Mesendoderm (in vitro differentiated cells): ENCODE measurements at regions not wholly inside any gene's neighbourhood (a gene's known extent, or its start where the extent isn't known, plus 50 kb on each side); places are given as distances from the start of the nearest gene placed in this dataset.
"Not testable (repeated sequence)": the region's sequence is repeated elsewhere in the genome, so short reads cannot be mapped to it uniquely, and the experiment has no call there.

Experiments used
- DNase-seq: peaks from one replicate; pipeline ENCODE4 v3.0.0; 2013
- H2AK5ac ChIP-seq: 2 replicates; pipeline ENCODE4 v1.6.1; 2013; ENCODE audit warnings: low read length, inconsistent platforms
- H2BK120ac ChIP-seq: 2 replicates; pipeline ENCODE4 v1.6.1; 2013; ENCODE audit warnings: low read depth, mild to moderate bottlenecking, low read length, moderate library complexity, mixed read lengths
- H2BK15ac ChIP-seq: replicated peaks from 2 replicates; pipeline ENCODE4 v1.6.1; 2013; ENCODE audit warnings: low read depth, mild to moderate bottlenecking, moderate library complexity
- H2BK5ac ChIP-seq: 2 replicates; pipeline ENCODE4 v1.6.1; 2013; ENCODE audit warnings: low read length, inconsistent platforms
- H3K18ac ChIP-seq: 2 replicates; pipeline ENCODE4 v1.6.1; 2013; ENCODE audit warnings: mild to moderate bottlenecking, low read length, mixed read lengths
- H3K23ac ChIP-seq: one replicate; pipeline ENCODE4 v1.6.1; 2013; ENCODE audit warnings: low read length
- H3K27ac ChIP-seq: 2 replicates; pipeline ENCODE4 v1.5.1; 2013; ENCODE audit warnings: low read depth, mild to moderate bottlenecking, inconsistent platforms, low read length, moderate library complexity
- H3K27me3 ChIP-seq: 2 replicates; pipeline ENCODE4 v1.6.1; 2013; ENCODE audit warnings: low read length, control low read depth, mild to moderate bottlenecking, inconsistent platforms; ENCODE audit not compliant: insufficient read depth, poor library complexity
- H3K36me3 ChIP-seq: 2 replicates; pipeline ENCODE4 v1.6.1; 2013; ENCODE audit warnings: low read length, inconsistent platforms; ENCODE audit not compliant: control insufficient read depth, insufficient read depth
- H3K4ac ChIP-seq: one replicate; pipeline ENCODE4 v1.6.1; 2013; ENCODE audit warnings: low read depth, mild to moderate bottlenecking, low read length, moderate library complexity
- H3K4me1 ChIP-seq: 2 replicates; pipeline ENCODE4 v1.6.1; 2013; ENCODE audit warnings: low read depth, low read length, inconsistent platforms; ENCODE audit not compliant: control insufficient read depth
- H3K4me2 ChIP-seq: 2 replicates; pipeline ENCODE4 v1.6.1; 2013; ENCODE audit warnings: low read length
- H3K4me3 ChIP-seq: 2 replicates; pipeline ENCODE4 v1.5.1; 2013; ENCODE audit warnings: mild to moderate bottlenecking, low read length
- H3K56ac ChIP-seq: one replicate; pipeline ENCODE4 v1.6.1; 2013; ENCODE audit warnings: low read length
- H3K79me1 ChIP-seq: 2 replicates; pipeline ENCODE4 v1.6.1; 2013; ENCODE audit warnings: low read length, inconsistent platforms
- H3K79me2 ChIP-seq: 2 replicates; pipeline ENCODE4 v1.6.1; 2013; ENCODE audit warnings: mild to moderate bottlenecking, low read length; ENCODE audit not compliant: control insufficient read depth, insufficient read depth
- H3K9ac ChIP-seq: 2 replicates; pipeline ENCODE4 v1.6.1; 2013; ENCODE audit warnings: low read length, inconsistent platforms
- H4K5ac ChIP-seq: one replicate; pipeline ENCODE4 v1.6.1; 2013; ENCODE audit warnings: low read length
- H4K8ac ChIP-seq: one replicate; pipeline ENCODE4 v1.6.1; 2013; ENCODE audit warnings: low read depth, mild to moderate bottlenecking, control low read depth, low read length, moderate library complexity
- WGBS: extraction: QIAGEN DNeasy Blood & Tissue Kit; methylation state at CpG from one replicate; pipeline ENCODE4 v1.1.7; 2013; ENCODE audit warnings: low lambda C conversion rate, missing lambda C conversion rate; ENCODE audit not compliant: insufficient coverage; ENCODE audit errors: extremely low coverage; 5-methylcytosine and 5-hydroxymethylcytosine counted together

- Histone ChIP-seq H3K79me1 (no peaks in the 10 kb centered on the region), H3K79me2 (no peaks in the 10 kb centered on the region), H2BK120ac (no peak overlapping the region), H3K4me1 (no peaks in the 10 kb centered on the region), H3K18ac (no peak overlapping the region), H3K23ac (no peak overlapping the region), H3K27ac (no peak overlapping the region), H2BK15ac (no peak overlapping the region), H3K36me3 (no peaks in the 10 kb centered on the region), H4K8ac (no peak overlapping the region), H4K5ac (no peak overlapping the region), H2AK5ac (no peak overlapping the region), H3K56ac (no peak overlapping the region), H3K4ac (no peak overlapping the region), H3K4me3 (no peak overlapping the region), H3K9ac (no peak overlapping the region), H3K27me3 (no peaks in the 10 kb centered on the region), H3K4me2 (no peak overlapping the region), H2BK5ac (no peak overlapping the region)
- no CpG with 5 or more reads among the region's 5 CpGs for WGBS
- no peak for DNase-seq
Observed at GRCh38 chr1:172940174-172940855, 110.4 kb downstream of the TNFSF18 start.

GRCh38 chr1:172941471-172941870 is 109.3 kb downstream of the TNFSF18 start:
- no peak overlapping the region for H3K56ac ChIP-seq
- no peak overlapping the region for H3K23ac ChIP-seq
- no peak overlapping the region for H2AK5ac ChIP-seq
- H4K8ac ChIP-seq = no peak overlapping the region
- DNase-seq = no peak
- no peak overlapping the region for H2BK15ac ChIP-seq
- no CpG with 5 or more reads among the region's 1 CpG for WGBS
- H2BK120ac ChIP-seq = no peak overlapping the region
- no peaks in the 10 kb centered on the region for H3K4me1 ChIP-seq
- H3K27me3 ChIP-seq = no peaks in the 10 kb centered on the region
- H3K36me3 ChIP-seq = no peaks in the 10 kb centered on the region
- H4K5ac ChIP-seq = no peak overlapping the region
- H2BK5ac ChIP-seq = no peak overlapping the region
- no peak overlapping the region for H3K4me2 ChIP-seq
- no peak overlapping the region for H3K9ac ChIP-seq
- no peak overlapping the region for H3K27ac ChIP-seq
- H3K4me3 ChIP-seq = no peak overlapping the region
- H3K18ac ChIP-seq = no peak overlapping the region
- H3K79me1 ChIP-seq = no peaks in the 10 kb centered on the region
- no peak overlapping the region for H3K4ac ChIP-seq
- H3K79me2 ChIP-seq = no peaks in the 10 kb centered on the region

- DNase-seq = no peak
- no peaks in the 10 kb centered on the region for H3K4me1 ChIP-seq
- no peak overlapping the region for H3K9ac ChIP-seq
- H3K56ac ChIP-seq = no peak overlapping the region
- H3K27me3 ChIP-seq = no peaks in the 10 kb centered on the region
- no peak overlapping the region for H2AK5ac ChIP-seq
- H2BK5ac ChIP-seq = no peak overlapping the region
- H4K8ac ChIP-seq = no peak overlapping the region
- no peak overlapping the region for H4K5ac ChIP-seq
- H3K79me2 ChIP-seq = no peaks in the 10 kb centered on the region
- H3K23ac ChIP-seq = no peak overlapping the region
- no peak overlapping the region for H3K27ac ChIP-seq
- no peak overlapping the region for H3K4ac ChIP-seq
- H3K79me1 ChIP-seq = no peaks in the 10 kb centered on the region
- H2BK120ac ChIP-seq = no peak overlapping the region
- WGBS = no CpG with 5 or more reads among the region's 2 CpGs
- no peaks in the 10 kb centered on the region for H3K36me3 ChIP-seq
- no peak overlapping the region for H2BK15ac ChIP-seq
- no peak overlapping the region for H3K4me2 ChIP-seq
- no peak overlapping the region for H3K18ac ChIP-seq
- no peak overlapping the region for H3K4me3 ChIP-seq
Observed at GRCh38 chr1:172941945-172942344, 108.8 kb downstream of the TNFSF18 start.

GRCh38 chr1:172943138-172943537 is 107.6 kb downstream of the TNFSF18 start:
- not testable (repeated sequence) for H3K36me3 ChIP-seq, H3K23ac ChIP-seq, H2AK5ac ChIP-seq, DNase-seq, H4K8ac ChIP-seq, H4K5ac ChIP-seq, H2BK5ac ChIP-seq, H3K4me3 ChIP-seq, H3K4me2 ChIP-seq, H3K9ac ChIP-seq, H3K79me2 ChIP-seq, H3K79me1 ChIP-seq, H3K56ac ChIP-seq, H3K4ac ChIP-seq, H2BK15ac ChIP-seq, H3K4me1 ChIP-seq, H3K27ac ChIP-seq, H3K18ac ChIP-seq, H3K27me3 ChIP-seq, H2BK120ac ChIP-seq
- WGBS = no CpG with 5 or more reads among the region's 2 CpGs

GRCh38 chr1:172944931-172945330 is 105.8 kb downstream of the TNFSF18 start:
- Histone ChIP-seq H3K4me1 (no peaks in the 10 kb centered on the region), H2BK120ac (no peak overlapping the region), H2AK5ac (no peak overlapping the region), H3K9ac (no peak overlapping the region), H3K27ac (no peak overlapping the region), H3K4me2 (no peak overlapping the region), H4K8ac (no peak overlapping the region), H3K18ac (no peak overlapping the region), H3K36me3 (no peaks in the 10 kb centered on the region), H3K23ac (no peak overlapping the region), H3K4ac (no peak overlapping the region), H3K4me3 (no peak overlapping the region), H3K79me2 (no peaks in the 10 kb centered on the region), H2BK15ac (no peak overlapping the region), H3K79me1 (no peaks in the 10 kb centered on the region), H3K56ac (no peak overlapping the region), H4K5ac (no peak overlapping the region), H3K27me3 (no peaks in the 10 kb centered on the region), H2BK5ac (no peak overlapping the region)
- DNase-seq = no peak

- H3K27ac ChIP-seq = no peak overlapping the region
- H3K36me3 ChIP-seq = no peaks in the 10 kb centered on the region
- DNase-seq = no peak
- H3K56ac ChIP-seq = no peak overlapping the region
- no peaks in the 10 kb centered on the region for H3K79me2 ChIP-seq
- H3K4ac ChIP-seq = no peak overlapping the region
- no peaks in the 10 kb centered on the region for H3K79me1 ChIP-seq
- no CpG with 5 or more reads among the region's 2 CpGs for whole genome bisulfite sequencing
- no peak overlapping the region for H4K8ac ChIP-seq
- H3K4me1 ChIP-seq = peaks cover 2% of the 10 kb centered on the region
- H2BK5ac ChIP-seq = no peak overlapping the region
- H2BK15ac ChIP-seq = no peak overlapping the region
- no peak overlapping the region for H3K9ac ChIP-seq
- no peak overlapping the region for H3K18ac ChIP-seq
- H2BK120ac ChIP-seq = no peak overlapping the region
- no peak overlapping the region for H2AK5ac ChIP-seq
- H4K5ac ChIP-seq = no peak overlapping the region
- H3K4me3 ChIP-seq = no peak overlapping the region
- H3K23ac ChIP-seq = no peak overlapping the region
- H3K27me3 ChIP-seq = no peaks in the 10 kb centered on the region
- no peak overlapping the region for H3K4me2 ChIP-seq
Observed at GRCh38 chr1:172946814-172947507, 103.8 kb downstream of the TNFSF18 start.
